ENCODE measurements at regions not wholly inside any gene's neighbourhood (a gene's known extent, or its start where the extent isn't known, plus 50 kb on each side); places are given as distances from the start of the nearest gene placed in this dataset.
"Not testable (repeated sequence)": the region's sequence is repeated elsewhere in the genome, so short reads cannot be mapped to it uniquely, and the experiment has no call there.

- DNase-seq = no peak
Observed at GRCh38 chr16:14002416-14002990, 68.6 kb upstream of the MRTFB start.

GRCh38 chr16:14003074-14003570, 68.0 kb upstream of the MRTFB start:
- DNase-seq = no peak

DNA sequence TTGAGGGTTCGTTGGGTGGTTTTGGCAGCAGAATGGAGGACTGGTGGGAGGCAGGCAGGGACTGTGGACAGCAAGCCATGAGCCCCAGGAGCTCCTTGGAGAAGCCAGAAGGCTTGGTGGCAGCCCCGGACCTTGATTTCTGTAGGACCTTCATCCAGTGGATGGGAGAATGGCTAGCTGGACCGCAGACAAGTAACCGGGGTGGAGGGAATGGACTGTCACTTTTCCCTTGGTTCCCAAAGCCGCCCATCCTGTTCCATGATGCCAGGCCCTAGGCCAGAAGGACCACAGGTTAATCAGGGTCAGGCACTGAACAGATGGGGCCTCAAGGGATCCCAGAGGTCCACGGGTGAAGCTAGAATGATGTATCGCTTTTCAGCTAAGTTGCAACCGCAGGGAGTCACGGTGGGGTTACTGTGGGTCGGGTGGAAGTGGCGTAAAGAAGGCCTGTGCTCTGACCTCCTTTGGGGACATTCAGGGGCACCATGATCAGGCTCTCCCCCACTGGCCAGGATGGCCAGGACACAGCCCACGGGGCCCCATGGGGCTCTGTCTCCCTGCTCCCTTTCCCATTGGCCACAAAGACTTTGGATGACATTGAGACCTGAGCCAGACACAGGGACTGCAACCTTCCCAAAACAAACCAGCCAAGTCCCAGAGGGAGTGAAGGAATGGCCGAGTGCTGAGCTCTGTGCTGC, 66.9 kb upstream of the MRTFB start:
- DNase-seq = no peak

- DNase-seq = no peak
Observed at GRCh38 chr16:14004729-14005315, 66.3 kb upstream of the MRTFB start.

GRCh38 chr16:14005335-14005734, 65.8 kb upstream of the MRTFB start:
- DNase-seq = no peak

- peak; percentile 66 for DNase-seq
Observed at GRCh38 chr16:14007450-14007849, 63.7 kb upstream of the MRTFB start.

- no peak for DNase-seq
Observed at GRCh38 chr16:14011001-14011400, 60.1 kb upstream of the MRTFB start.

DNA sequence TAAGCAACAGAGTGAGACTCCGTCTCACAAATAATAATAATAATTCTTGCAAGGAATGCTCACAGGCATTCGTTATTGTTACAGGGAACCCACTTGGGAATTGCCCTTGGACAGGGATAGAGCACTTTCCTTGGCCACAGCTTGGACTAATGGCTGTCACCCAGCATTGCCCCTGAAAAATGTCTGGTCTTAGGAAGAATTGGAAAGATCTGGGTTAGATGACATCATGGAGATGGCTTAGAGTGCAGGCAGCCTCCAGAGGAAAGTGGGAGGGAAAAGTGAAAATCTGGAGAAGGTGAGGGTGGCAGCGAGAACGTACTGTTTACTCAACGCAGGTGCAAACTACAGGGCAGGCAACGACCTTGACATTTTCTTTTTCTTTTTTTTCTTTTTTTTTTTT, 59.3 kb upstream of the MRTFB start:
- no peak for DNase-seq

GRCh38 chr16:14013145-14013570, 58.0 kb upstream of the MRTFB start:
- no peak for DNase-seq

DNA sequence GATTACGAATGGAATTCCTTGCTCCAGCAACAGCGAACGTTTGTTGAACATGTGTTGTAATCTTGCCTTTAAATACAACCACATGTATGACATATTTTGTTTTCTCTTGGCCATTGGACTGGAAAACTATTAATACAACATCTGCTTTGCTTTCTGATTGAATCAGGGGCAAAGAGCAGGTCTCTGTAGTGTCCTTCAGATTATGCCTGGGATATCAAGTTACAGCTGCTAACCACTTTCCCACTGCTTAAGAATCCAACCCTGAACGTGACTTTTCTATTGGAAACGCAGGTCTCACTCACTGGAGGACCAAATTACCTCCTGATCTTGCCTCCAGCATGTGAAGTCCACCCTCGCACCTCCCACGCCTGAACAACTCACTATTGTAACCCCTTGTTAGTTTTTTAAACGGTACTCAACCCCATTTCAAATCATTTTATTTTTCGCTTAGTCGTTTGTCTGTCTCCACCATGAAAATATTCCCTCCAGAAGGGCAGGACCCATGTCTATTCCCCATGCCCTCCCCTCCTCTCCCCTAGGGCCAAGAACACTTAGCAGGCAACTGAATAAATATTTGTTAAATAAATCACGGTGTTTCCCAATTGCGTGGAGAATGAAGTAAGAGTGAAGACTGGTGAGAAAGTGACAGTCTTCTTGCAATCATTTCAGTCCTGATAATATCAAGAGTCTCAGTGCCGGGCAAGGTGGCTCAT, 57.4 kb upstream of the MRTFB start:
- peak; percentile 85 for DNase-seq

- DNase-seq = no peak
Observed at GRCh38 chr16:14014284-14014625, 56.9 kb upstream of the MRTFB start.

DNA sequence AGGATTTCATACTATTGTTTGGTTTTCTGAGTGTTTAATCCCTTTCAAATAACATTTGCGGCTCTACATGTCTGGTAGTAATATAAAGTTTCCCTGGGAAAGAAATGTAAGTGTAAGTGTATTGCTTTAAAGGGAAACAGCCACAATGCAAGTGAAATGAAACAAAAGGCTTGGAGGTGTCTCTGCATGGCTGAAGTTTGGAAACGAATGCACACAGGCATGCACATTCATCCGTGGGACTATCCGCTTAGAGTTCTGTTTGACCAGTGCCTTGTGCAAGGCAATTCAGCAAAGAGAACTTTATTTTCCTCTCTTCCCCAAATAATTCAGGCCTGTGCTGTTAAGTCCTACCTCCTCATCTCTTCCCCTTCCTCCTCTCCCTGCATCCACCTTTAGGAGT, 56.1 kb upstream of the MRTFB start:
- no peak for DNase-seq

GRCh38 chr16:14015461-14015860, 55.7 kb upstream of the MRTFB start:
- DNase-seq = no peak

DNA sequence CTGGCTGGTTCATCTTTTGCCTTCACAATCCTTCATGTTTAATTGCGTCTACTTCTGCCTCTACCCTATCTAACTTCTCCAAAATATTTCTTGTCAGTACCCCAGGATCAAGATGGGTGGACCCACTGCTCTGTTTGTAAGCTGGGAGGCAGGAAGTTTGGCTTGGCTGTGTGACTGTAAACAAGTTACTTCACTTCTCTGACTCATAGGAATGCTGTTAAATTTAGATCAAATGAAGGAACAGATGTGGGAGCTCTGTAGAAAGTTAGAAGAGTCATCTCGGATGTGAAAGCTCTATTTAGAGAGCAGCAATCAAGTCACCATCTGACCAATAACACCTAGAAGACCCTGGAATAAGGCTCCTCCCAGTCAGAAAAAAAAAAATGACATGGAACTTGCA, 55.2 kb upstream of the MRTFB start:
- no peak for DNase-seq

DNA sequence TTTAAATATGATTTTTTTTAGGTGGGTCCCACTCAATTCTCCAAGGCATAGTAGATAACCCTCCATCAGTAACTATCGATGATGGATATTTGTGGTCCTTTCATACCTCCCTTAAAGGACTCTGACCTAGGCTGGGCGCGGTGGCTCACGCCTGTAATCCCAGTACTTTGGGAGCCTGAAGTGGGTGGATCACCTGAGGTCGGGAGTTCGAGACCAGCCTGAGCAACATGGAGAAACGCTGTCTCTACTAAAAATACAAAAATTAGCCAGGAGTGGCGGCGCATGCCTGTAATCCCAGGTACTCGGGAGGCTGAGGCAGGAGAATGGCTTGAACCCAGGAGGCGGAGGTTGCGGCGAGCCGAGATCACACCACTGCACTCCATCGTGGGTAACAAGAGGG, 54.8 kb upstream of the MRTFB start:
- DNase-seq = not testable (repeated sequence)

DNA sequence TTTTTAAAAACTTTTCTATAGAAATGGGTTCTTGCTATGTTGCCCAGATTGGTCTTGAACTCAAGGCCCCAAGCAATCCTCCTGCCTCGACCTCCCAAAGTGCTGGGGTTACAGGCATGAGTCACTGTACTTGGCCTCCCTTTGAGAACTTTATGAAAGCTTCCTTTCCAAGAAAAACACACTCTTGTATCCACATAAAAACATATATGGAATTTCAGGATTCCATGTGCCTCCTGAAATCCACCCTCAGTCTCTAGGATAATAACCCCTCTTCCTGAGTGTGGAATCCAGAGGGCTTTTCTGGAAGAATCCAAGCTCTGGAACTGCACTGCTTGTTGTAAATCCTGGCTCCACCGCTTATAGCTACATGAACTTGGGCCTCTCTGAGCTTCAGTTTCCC, 53.2 kb upstream of the MRTFB start:
- DNase-seq = no peak

GRCh38 chr16:14018851-14019250, 52.3 kb upstream of the MRTFB start:
- no peak for DNase-seq

DNA sequence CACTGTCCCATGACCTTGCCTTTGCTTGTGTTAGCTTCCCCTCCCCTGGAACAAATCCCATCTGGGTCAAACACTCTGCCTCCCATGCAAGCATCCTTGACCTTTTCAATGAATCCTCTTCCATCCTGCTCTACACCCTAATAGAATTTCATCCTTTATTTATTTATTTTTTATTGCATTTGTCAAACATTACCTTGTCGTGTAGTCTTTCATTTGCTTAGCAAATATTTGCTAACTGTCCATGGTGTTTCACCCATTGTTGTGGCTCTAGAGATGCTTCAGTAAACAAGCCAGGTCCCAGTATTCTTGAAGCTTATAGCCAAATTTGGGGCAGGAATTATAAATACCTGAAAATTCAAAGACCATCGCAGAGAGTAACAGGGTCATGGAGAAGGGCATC, 51.0 kb upstream of the MRTFB start:
- no peak for DNase-seq
